Activated CD4-positive, alpha-beta T cell treated with anti-CD3 and anti-CD28 coated beads, Interleukin-2, amount 50 U/mL, for 48 hours (primary cell): ENCODE measurements at regions not wholly inside any gene's neighbourhood (a gene's known extent, or its start where the extent isn't known, plus 50 kb on each side); places are given as distances from the start of the nearest gene placed in this dataset.
"Not testable (repeated sequence)": the region's sequence is repeated elsewhere in the genome, so short reads cannot be mapped to it uniquely, and the experiment has no call there.

Experiments used
- DNase-seq, 2 experiments: peaks; one replicate each; pipeline ENCODE4 v3.0.0-alpha.2; 2020

DNA sequence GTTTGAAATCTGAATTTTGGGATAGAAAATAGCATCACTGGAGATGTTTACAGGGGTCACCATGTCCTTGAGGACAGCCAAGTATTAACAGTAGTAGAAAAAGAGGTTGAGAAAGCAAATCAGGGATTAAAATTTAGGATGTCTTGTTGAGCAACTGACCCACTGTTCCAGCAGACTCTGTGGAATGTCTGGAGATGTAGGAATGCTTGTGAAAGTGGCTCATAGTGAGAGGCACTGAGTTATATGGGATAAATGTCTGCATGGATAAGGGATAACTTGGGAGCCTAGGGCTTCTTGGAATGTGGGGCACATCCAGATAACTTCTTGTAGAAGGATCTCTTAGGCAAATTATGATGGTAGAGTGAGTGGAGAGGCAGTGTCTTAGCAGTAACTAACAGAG, 495.0 kb downstream of the TMX3 start:
- DNase-seq, result no peak

DNA sequence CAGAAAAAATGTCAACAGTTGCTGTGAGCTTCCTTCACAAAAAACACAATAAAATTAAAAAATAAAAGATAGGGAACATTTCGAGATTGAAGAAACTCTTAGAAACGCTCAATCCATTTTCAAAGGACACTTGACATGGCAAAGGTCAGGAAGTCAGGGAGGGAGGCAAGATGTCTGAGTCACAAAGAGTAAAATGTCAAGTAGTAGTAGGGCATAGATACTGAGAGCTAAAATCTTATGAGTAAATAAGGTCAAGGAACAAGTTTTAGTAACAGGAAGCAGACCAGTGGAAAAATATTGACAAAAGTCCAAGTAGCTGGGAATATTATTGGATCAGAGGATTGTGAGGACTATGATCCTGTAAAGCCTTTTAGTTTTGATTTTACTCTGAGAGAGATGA, 495.6 kb downstream of the TMX3 start:
- DNase-seq, result no peak

DNA sequence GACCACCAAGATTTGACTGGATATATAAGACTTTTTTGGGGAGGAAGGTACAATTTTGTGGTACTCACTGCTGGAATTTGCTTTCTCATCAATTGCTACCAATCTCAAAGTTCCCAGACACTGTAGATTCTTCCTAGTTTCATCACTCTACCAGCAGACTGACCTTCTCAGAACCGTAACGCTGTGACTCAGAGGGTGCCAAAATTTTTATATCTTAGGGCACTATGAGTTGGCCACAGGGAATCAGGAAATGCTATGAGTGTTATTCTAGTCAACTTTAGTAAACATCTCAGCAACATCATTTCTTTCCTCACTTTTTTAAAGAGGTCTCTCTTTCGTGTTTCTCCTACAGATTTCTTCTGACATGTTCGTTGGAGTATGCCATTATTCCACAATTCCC, 499.0 kb downstream of the TMX3 start:
- no peak for DNase-seq

DNA sequence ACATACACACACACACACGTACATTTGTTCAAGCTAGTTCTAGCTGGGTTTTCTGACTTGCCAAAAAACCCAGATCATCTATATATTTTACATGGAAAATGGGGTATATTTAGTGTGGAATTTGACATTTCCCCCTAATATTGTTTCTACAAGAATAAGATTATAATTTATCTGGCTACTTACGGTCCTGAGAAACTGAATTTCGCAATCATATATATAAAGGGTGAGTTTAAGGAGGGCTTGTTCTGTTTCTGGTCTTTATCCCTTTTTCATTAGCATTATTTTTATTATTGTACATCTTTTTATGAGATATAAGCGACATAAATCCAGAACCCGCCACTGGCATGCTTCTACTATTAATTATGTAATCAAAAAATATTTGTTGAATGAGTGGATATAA, 528.9 kb downstream of the TMX3 start:
- DNase-seq, result no peak

DNA sequence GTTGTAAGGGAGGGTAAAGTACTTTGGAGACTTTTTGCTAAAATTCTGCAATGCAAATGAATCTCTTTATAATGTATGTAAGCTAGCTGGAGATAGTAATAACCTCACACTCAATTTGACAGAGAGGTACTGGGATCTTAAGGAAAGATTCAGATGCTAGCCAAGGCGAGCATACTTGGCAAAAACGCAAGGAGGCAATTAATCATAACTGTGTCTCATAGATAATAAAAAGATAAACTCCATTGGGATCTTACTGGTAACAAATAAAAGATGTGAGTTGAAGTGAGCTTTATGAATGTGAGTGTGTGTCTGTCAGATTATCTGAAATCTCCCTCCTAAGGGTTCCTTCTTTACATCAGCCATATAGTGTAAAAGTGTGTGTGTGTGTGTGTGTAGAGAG, 533.0 kb downstream of the TMX3 start:
- no peak for DNase-seq

DNA sequence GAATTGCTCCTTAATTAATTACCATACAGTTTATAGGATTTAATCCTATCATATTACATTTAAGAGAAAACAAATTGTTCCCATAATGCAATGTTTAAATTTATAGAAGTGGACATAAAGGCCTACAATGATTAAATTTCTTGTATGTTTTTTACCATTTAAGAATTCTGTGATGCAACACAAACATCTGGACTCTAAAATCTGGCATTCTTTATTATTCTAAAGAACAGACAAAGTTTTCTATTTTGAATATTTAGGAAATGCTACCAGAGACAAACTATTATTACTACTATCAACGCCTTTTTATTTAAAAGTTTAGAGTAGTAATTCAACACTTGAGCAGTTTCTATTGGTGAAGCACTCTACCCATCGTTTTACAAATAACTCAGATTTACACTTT, 535.1 kb downstream of the TMX3 start:
- no peak for DNase-seq

DNA sequence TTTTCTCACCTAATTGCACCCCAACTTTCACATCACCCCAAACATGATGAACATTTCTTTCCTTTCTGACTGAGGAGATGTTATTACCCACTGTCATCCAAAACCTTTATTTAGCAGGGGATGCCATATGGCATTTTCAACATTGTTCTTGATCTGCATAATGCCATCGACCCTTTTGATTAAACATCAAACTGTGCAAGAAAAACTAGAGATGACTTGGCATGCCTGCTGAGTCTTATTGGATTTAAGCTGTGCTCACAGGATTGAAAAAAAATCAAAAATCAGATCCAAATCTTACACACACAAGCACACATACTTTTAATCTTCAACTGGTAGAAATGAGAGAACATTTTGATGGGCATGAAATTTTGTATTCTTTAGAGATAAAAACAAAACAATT, 536.0 kb downstream of the TMX3 start:
- DNase-seq, result no peak

DNA sequence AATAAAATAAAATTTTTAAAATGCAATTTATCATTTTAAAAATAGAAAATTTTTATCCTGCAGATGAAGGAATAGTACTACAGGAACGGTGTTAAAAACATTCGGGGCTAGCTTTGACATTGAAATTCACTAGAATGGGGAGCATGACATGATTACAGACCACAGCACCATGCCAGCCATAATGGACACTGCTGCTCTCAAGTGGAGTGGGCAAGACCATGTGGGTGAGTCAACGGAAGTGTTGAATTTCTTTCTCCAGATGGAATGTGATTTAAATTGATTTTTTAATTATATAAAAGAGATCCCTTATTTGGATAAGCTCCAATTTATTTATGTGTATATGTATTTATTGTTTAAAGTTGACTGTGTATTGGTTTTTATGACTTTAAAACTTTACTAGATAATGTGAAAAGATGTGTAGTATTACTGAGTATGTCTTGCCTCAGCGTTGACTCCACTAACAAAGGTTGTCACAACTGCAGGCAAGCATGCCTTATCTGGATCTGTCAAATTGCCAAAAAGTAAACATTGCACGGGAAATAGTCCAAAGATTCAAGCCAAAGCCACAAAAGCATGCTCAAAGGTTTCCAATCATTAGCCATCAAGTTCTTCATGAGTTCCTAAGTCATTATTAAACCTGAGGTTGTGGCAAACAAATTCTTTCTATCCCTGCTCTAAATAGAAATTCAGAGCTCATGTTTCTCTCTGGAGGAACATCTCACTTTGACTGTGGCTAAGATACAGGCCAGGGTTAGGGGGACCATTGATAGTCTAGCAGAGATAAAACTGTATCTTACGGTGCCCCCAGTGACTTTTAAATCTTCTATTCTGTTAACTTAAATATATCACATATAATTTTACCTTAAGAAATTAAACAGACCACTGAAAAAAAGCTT, 536.9 kb downstream of the TMX3 start:
- DNase-seq, result no peak

DNA sequence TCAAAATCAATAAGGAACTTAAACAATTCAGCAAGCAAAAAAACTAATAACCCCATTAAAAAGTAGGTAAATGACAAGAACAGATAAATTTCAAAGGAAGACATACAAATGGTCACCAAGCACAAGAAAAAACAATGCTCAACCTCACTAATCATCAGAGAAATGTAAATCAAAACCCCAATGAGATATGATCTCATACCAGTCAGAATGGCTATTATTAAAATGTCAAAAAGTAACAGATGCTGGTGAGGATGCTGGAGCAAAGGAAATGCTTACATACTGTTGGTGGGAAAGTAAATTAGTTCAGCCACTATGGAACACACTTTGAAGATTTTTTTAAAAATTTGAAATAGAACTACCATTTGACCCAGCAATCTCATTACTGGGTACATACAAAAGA, 538.0 kb downstream of the TMX3 start:
- no peak for DNase-seq

DNA sequence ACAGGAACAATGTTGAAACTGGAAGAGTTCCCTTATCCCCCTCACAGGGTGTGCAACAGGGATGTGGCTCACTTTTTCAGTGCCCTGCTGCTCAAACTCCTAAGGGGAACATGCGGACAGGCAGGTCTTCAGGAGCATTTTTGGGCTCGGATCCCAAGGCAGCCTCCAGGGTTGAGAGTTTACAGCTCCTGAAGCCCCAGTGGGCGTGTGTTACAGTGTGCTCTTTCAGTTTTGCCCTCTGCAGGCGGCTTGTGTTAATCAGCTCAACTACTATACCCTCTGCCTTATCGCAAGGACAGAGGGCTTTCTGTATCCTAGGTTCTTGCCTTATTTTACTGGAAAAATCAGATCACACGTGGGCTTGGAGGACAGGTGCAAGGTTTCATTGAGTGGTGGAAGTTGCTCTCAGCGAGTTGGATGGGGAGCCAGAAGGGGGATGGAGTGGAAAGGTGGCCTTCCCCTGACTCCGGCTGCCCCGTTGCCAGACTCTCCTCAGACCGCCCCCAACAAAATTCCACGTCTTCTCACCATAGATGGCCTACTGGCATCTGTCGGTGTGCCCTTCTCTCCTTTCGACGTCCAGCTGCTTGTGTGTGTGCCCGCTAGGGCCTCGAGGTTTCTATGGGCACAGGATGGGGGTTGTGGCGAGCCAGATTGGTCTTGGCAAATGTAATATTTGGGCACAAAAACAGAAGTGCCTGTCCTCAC, 541.9 kb downstream of the TMX3 start:
- DNase-seq, result no peak

DNA sequence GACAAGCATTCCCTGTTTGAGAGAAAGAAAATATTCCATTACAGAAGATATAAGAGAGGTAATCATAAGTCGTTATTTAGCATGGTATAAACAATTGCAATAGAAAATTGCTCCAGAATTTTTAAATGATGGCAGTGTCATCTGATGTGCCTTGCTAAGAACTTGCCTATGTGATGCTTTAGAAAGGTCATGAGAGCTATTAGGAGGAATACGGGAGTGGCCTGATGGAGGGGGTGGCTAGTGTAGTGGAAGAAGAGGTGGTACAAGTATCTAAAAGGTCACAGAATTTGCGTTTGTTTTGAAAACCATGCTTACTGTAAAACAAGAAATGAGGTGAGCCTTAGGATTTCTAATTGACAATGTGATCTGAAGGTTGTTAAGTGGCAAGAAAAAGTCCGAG, 550.0 kb downstream of the TMX3 start:
- no peak for DNase-seq

DNA sequence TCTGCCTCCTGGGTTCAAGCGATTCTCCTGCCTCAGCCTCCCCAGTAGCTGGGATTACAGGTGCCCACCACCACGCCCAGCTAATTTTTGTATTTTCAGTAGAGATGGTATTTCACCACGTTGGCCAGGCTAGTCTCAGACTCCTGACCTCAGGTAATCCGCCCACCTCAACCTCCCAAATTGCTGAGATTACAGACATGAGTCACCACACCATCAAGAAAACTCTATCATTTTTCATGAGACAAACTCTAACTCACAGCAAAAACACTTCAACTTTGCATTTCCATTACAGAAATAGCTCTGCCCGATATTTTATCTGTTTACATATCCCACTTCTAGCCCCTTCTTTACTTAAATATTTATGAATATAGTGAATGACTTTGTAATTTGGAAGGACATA, 561.1 kb downstream of the TMX3 start:
- DNase-seq, result not testable (repeated sequence)

DNA sequence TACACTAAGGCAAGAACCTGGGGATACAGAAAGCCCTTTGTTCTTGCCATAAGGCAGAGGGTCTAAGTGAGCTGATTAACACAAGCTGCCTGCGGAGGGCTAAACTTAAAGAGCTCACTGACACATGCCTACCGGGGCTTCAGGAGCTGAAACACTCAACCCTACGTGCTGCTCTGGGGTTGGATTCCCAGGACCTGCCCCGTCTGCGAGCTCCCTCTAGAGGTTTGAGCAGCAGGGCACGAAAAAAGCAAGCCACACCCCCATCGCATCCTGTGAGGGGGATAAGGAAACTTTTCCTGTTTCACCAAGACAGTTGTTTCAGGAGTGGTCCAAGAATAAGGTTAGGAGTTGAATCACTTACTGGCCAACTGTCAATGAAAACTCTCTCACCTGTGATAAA, 562.1 kb downstream of the TMX3 start:
- no peak for DNase-seq

DNA sequence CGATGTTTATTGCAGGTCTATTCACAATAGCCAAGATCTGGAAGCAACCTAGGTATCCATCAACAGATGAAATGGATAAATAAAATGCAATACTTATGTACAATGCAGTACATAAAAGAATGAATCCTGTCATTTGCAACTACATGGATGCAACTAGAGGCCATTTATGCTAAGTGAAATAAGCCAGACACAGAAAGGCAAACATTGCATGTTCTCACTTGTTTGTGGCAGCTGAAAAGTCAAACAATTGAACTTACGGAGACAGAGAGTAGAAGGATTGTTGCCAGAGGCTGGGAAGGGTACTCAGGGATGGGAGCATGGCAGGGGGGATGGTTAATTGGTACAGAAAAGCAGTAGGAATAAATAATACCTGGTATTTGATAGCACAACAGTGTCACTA, 563.9 kb downstream of the TMX3 start:
- DNase-seq, result no peak

DNA sequence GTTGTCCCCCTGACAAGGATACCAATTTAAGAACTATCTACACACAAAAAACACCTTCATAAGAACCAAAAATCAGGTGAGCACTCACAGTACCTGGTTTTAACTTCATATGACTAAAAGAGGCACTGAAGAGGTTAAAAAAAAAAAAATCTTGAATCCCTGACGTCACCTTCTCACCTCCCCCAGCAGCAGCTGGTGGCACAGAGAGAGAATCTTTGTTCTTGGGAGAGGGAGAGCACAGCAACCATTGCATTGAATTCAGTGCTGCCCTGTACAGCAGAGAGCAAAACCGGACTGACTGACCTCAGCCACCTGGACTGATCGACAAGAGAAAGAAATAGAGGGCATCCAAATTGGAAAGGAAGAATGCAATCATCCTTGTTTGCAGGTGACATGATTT, 566.0 kb downstream of the TMX3 start:
- no peak for DNase-seq

DNA sequence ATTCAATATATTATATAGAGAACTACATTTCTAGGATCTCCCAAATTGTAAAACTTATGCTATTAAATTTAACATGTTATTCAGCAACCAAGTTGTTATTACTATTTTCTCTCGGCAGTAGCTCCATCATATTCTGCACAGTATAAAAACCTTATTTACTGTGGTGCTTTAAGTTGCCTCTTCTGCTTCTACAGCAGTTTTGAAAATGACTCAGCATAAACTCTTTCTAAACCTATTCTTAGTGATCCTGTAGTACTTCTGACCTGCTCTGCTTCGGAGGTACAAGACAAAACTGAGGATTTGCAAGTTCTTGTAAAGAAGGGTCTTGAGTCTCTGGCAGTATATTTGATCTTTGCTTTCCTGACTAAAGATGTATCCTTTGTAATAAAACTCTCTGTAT, 567.2 kb downstream of the TMX3 start:
- no peak for DNase-seq

DNA sequence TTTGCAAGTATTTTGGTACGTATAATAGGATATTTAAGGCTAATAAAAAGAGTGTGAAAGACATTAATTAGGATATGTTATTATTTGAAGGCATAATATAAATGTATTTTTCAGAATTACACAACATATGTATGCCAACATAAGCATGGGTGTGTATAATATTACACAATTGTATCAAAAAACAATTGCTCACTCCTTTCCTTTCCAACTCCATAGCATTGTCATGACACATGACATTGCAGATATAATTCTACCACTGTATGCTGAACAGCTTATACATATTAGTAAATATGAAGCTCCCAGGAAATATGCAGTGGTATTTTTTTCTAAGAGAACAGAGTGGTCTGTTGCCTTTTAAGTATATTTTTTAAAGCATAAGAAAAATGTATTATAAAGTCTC, 593.1 kb downstream of the TMX3 start:
- no peak for DNase-seq

DNA sequence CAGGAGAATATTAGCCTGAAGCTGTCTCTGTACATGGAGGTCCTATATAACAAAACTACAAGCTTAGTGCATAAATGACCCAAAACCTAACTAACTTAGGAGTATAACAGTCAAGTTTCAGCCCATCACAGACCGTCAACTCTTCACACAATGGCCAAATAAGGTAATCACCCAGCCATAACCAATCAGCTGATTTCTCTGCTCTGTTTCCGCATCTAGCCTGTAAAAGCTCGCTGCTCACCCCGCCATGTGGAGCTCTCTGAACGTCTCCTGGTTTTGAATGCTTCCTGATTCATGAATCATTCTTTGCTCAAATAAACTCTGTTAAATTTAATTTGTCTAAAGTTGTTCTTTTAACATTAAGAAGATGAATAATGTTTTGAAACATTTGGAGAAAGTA, 593.6 kb downstream of the TMX3 start:
- no peak for DNase-seq

DNA sequence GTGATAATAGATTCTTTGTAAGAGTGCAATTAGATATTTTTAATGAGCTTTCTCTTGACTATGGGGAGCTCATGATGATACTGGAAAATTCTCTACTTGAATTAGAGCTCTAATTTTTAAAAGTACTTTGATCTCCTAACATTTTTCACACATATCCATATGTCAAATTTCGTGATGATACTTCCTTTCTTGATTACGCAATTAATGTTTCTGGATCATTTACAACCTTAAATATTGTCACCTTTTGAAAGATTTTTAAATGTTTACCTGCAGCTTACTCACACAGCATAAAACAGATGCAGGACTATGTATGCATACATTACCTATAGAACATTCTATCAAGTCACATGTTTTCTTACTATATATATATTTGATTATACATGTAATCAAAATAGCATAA, 598.5 kb upstream of the DSEL start:
- no peak for DNase-seq

DNA sequence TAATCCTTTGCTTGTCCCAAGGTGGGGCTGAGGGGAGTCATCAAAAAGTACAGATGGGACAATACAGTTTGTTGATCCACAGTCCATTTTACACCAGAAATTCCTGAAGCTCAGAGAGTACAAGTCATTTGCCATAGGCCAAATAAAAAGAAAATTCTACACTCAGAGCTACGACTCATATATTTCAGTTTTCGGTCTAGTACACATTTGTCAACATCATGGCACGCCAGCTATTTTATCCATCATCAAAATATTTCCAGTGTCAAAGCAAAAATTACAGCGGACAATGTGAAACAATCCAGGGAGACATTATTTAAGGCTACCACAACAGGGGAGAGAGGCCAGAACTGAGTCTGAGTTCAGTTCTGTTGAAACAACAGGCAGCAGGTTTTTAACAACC, 587.5 kb upstream of the DSEL start:
- no peak for DNase-seq

DNA sequence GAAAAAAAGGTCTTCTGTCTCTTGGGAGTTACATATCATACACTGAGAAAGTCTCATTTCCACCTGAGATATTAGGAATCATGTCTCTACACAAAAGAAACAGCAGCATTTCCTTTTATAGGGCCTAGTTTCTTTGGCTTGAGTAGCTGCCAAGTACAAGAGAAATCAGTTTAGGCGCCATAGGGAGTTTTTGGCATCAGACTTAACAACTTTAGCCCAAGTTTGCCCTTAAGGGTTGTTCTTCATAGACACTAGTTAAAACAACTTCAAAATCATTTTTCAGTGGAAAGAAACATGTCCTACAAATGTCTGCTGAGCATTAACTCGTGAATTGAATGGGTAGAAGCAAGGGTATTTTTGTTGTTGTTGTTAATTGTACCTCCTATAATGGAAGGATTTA, 587.0 kb upstream of the DSEL start:
- DNase-seq, result no peak

DNA sequence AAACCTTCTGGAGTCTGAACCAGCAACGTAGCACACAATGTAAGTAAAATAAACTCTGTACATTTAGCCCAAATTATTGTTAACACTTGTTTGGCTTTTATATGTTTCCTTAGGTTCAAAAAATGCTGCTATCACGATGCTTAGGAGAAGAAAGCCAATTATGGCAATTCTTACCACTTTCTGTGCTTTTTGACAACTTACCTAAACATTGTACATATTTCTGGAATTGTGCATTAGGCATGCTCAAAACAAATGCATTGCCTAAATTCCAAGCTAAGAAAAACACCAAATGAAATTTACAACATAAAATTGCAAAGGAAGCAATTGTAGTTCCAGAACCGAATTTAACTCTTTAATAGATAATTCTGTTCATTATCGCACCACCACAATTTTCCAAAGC, 585.6 kb upstream of the DSEL start:
- no peak for DNase-seq

DNA sequence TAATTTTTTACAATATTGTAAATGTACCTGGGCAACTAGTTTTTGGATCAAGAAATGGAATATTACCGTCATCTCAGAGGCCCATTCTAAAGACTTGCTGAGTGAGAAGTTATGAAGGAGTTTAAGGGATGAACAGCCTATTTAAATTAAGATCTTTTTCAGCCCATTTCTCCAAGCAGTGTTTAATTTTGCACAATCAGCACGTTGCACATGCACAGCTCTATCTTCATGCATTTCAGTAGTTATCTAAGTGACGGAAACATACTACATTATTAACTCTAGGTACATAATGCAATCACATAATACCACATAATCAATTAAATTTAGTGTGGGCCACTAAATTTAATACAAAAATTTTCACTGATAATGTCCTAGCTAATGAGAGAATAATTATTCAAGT, 582.1 kb upstream of the DSEL start:
- no peak for DNase-seq

DNA sequence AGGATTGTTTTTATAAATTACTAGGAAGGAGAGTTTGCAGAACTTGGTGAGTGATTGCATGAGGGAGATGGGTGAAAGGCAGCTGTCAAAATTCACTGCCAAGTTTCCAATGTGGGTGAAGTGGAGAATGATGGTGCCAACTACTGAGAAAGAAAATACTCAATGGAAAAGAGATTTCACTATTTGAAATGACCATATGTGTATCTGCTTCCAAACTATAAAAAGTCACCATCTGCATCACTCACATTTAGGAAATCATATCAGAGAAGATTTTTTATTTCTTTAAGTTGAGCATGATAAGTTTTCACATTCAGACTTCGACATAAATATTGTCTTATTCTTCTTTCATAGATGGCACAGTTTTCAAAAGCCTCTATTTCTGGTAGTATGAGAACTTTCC, 570.0 kb upstream of the DSEL start:
- DNase-seq, result no peak

DNA sequence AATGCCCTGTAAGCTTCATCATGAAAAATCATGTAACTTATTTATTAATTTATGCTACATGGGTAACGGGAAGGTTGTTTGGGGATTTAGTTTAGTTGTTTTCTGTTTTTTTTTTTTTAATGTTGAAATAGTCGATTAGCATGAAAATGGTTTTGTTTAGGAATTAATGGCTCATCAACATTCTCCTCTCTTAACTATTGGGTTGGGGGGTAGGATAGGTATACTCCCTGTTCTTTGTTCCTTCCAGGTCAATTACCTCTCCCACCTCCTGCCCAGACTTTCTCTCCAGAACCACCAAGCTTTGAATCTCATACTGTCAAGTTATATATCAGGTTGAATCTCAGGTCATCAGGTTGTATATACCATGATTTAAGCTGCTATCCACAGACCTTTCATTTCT, 568.7 kb upstream of the DSEL start:
- no peak for DNase-seq
